ENCODE measurements at regions not wholly inside any gene's neighbourhood (a gene's known extent, or its start where the extent isn't known, plus 50 kb on each side); places are given as distances from the start of the nearest gene placed in this dataset.

DNA sequence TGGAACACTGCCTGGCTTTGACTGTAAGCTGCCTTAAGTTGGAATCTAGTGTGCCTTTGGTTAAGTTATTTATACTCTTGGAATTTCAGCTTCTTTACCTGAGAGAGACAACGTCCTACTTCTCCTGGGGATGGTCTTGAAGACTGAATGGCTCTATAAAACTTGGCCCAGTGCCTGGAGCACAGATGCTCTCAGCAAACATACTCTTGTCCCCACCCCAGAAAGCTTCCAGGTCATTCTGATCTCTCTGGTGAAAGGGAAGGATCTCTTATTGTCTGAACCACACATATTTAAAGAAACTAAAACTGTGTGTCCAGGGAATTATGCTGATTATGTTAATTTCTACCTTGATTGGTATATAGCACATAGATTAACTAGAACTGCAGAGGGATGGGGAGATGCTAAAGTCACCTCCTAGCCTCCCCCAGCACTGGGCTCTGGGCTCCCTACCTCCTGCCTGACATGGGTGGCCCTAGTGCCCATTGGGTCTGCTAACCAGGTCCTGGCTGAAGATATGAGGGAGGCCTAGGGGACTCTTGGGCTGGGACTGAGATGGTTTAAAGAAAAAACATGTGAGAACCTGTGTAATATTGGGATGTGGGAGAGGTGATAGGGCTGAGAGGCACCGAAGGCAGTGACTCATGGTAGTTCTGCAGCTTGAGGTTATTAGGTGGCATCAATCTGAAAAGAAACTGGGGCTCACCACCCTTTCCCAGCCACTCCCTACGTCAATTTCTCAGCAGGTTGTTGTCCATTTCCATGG, 171.0 kb downstream of the RPLP1 start:
- no peak overlapping the region for H3K4me3 ChIP-seq
- H3K9me3 ChIP-seq = no peaks in the 10 kb centered on the region
- 76 to 81% (median 76%) methylated on average over 3 of the region's 3 CpGs for WGBS, 3 donors
- H3K27ac ChIP-seq = no peak overlapping the region
- TF ChIP-seq, protein P1, sequence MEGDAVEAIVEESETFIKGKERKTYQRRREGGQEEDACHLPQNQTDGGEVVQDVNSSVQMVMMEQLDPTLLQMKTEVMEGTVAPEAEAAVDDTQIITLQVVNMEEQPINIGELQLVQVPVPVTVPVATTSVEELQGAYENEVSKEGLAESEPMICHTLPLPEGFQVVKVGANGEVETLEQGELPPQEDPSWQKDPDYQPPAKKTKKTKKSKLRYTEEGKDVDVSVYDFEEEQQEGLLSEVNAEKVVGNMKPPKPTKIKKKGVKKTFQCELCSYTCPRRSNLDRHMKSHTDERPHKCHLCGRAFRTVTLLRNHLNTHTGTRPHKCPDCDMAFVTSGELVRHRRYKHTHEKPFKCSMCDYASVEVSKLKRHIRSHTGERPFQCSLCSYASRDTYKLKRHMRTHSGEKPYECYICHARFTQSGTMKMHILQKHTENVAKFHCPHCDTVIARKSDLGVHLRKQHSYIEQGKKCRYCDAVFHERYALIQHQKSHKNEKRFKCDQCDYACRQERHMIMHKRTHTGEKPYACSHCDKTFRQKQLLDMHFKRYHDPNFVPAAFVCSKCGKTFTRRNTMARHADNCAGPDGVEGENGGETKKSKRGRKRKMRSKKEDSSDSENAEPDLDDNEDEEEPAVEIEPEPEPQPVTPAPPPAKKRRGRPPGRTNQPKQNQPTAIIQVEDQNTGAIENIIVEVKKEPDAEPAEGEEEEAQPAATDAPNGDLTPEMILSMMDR (IDR thresholded peaks at IDR 0.05) = no peak
- TF ChIP-seq POLR2A (IDR thresholded peaks at IDR 0.05) (no peak), EP300 (IDR thresholded peaks at IDR 0.05) (no peak)
- intact Hi-C loops (cut with DNase I) = no loop called here
- DNase-seq = no peak
- no peaks in the 10 kb centered on the region for H3K4me1 ChIP-seq (ENCODE audit: insufficient read depth)
- no peaks in the 10 kb centered on the region for H3K36me3 ChIP-seq
- no peaks in the 10 kb centered on the region for H3K27me3 ChIP-seq

DNA sequence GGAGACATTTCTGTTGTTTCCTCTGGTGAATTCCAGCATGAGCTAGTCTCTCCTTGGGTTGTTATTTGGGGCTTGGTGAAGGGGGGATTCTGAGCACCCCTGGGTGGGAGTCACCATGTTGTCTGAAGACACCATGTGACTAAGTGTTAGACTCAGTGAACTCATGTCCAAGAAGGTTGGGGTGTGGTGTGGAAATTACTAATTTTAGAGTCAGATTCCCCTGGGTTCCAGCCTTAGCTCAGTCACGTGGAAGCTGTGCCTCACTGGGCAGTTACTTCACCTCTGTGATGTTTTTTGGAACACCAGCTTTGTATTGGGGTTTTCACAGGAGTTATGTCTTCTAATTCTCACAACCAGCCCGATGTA, 171.5 kb downstream of the RPLP1 start:
- 62 to 64% (median 62%) methylated on average over 2 of the region's 2 CpGs for WGBS, 3 donors
- Histone ChIP-seq H3K9me3 (no peaks in the 10 kb centered on the region), H3K27me3 (no peaks in the 10 kb centered on the region), H3K36me3 (no peaks in the 10 kb centered on the region), H3K4me3 (no peak overlapping the region), H3K27ac (no peak overlapping the region), H3K4me1 (ENCODE audit: insufficient read depth) (no peaks in the 10 kb centered on the region)
- TF ChIP-seq, protein P1 (IDR thresholded peaks at IDR 0.05) = no peak
- TF ChIP-seq EP300 (IDR thresholded peaks at IDR 0.05) = no peak
- TF ChIP-seq POLR2A (IDR thresholded peaks at IDR 0.05) = no peak
- intact Hi-C loops (cut with DNase I) = no loop called here
- DNase-seq = no peak

DNA sequence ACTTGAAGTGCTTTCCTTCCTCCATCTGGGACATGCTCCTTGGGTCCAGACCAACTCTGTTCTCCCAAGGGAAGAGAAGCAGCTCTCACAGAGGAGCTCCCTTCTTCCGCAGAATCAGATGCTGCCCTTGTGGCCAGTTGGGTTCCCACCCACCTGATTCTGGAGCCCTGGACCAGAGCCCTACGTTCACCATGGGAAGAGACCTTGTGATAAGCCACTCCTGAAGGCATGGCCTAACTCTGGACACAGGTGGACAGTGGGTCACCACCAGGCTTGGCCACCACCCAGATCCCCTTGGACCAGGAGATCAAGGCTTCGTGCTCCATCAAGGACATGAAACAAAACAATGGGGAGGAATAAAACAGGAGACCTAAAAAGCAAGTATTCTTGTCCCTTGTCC, 172.2 kb downstream of the RPLP1 start:
- no peaks in the 10 kb centered on the region for H3K9me3 ChIP-seq
- TF ChIP-seq, protein P1 (IDR thresholded peaks at IDR 0.05) = no peak
- TF ChIP-seq POLR2A (IDR thresholded peaks at IDR 0.05) (no peak), EP300 (IDR thresholded peaks at IDR 0.05) (no peak)
- intact Hi-C loops (cut with DNase I) = no loop called here
- no peaks in the 10 kb centered on the region for H3K36me3 ChIP-seq
- no peak overlapping the region for H3K27ac ChIP-seq
- no peak overlapping the region for H3K4me3 ChIP-seq
- 79 to 95% (median 81%) methylated on average over 3 of the region's 3 CpGs for WGBS, 3 donors
- DNase-seq = no peak
- H3K4me1 ChIP-seq (ENCODE audit: insufficient read depth) = no peaks in the 10 kb centered on the region
- no peaks in the 10 kb centered on the region for H3K27me3 ChIP-seq

DNA sequence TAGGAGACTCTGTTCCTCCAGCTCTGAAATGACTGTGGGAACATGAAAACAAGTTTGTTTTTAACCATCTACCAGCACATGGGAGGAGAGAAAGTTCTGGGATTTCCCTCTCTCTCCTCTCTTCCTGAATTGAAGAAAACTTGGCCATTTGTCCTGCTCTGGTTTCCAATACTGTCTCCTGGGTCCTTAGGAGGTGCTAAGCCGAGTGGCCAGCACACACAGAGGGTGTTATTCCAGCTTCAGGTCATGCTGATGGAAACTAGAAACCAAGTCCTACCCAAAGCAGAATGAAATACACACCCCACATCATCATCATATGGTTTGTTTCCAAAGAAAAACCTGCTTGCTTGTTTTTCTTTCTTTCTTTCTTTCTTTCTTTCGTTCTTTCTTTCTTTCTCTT, 172.7 kb downstream of the RPLP1 start:
- Histone ChIP-seq H3K4me1 (ENCODE audit: insufficient read depth) (no peaks in the 10 kb centered on the region), H3K4me3 (no peak overlapping the region), H3K27ac (no peak overlapping the region), H3K27me3 (no peaks in the 10 kb centered on the region), H3K9me3 (no peaks in the 10 kb centered on the region), H3K36me3 (no peaks in the 10 kb centered on the region)
- intact Hi-C loops (cut with DNase I) = no loop called here
- WGBS, 3 donors = 47 to 76% (median 74%) methylated on average over 1 to 2 of the region's 2 CpGs
- TF ChIP-seq EP300 (IDR thresholded peaks at IDR 0.05) (no peak), POLR2A (IDR thresholded peaks at IDR 0.05) (no peak)
- TF ChIP-seq, protein P1 (IDR thresholded peaks at IDR 0.05) = no peak
- no peak for DNase-seq
